HepG2 (cell line): ENCODE measurements at regions not wholly inside any gene's neighbourhood (a gene's known extent, or its start where the extent isn't known, plus 50 kb on each side); places are given as distances from the start of the nearest gene placed in this dataset.

ENCODE experiments used
- ATAC-seq: fragments of 200-7000 bp; cut with Tn5 transposase; 3 replicates; pipeline ENCODE4 v1.9.1; 2020; ENCODE audit warnings: mild to moderate bottlenecking, moderate library complexity
- BruUV-seq: library from RNA; stranded (reverse); fragments of 400-500 nt; replicated peaks from 2 replicates; lab custom pipeline; 2021; lab: Mats Ljungman, UMichigan
- CTCF ChIA-PET: fragments of 300-600 bp; formaldehyde crosslinking; extraction: SDS; loops from one replicate; lab custom pipeline; 2021; ENCODE audit warnings: low total read pairs, inconsistent platforms, low intra/inter-chr PET ratio; lab: Yijun Ruan, JAX
- POLR2A ChIA-PET: fragments of 350-600 bp; sonication (Branson Sonifier 250); formaldehyde crosslinking; loops from one replicate; lab custom pipeline; 2020; ENCODE audit warnings: antibody characterized with exemption, inconsistent platforms; lab: Yijun Ruan, JAX
- DNase-seq: peaks from one replicate; pipeline ENCODE4 v3.0.0-alpha.2; 2015; ENCODE audit warnings: low spot score
- FAIRE-seq: peaks from 3 replicates; lab custom pipeline; 2011; peaks lifted over from hg19 to GRCh38; lab: Jason Lieb, UNC
- H2AFZ ChIP-seq: one replicate; pipeline ENCODE4 v1.6.1; 2011; ENCODE audit warnings: low read length, inconsistent platforms
- H3K27ac ChIP-seq: fragments of 300-600 bp; 3 replicates; pipeline ENCODE4 v1.8.0; 2011; ENCODE audit warnings: mixed run types, mild to moderate bottlenecking, mixed read lengths, low read length, inconsistent platforms; ENCODE audit not compliant: insufficient read depth; ENCODE audit errors: extremely low read length
- H3K27me3 ChIP-seq, 2 experiments: fragments of 200-600 bp in 1 of 2; 2 replicates in 1 of 2; 3 replicates in 1 of 2; pipeline versions ENCODE4 v1.6.0 to v1.8.0; 2011; ENCODE audit warnings: low read length in 2 of 2, mild to moderate bottlenecking in 2 of 2, moderate library complexity in 2 of 2, inconsistent platforms in 1 of 2; ENCODE audit not compliant: insufficient read depth in 2 of 2, control insufficient read depth in 1 of 2
- H3K36me3 ChIP-seq, 2 experiments: fragments of 200-600 bp in 1 of 2; replicated peaks in 1 of 2; 2 replicates in 1 of 2; 3 replicates in 1 of 2; pipeline versions ENCODE4 v1.5.1 to v1.8.0; 2011; ENCODE audit warnings: low read length in 2 of 2, inconsistent platforms in 1 of 2; ENCODE audit not compliant: insufficient read depth in 2 of 2, control insufficient read depth in 1 of 2
- H3K4me1 ChIP-seq: 2 replicates; pipeline ENCODE4 v1.5.1; 2012; ENCODE audit warnings: low read length, inconsistent platforms; ENCODE audit not compliant: insufficient read depth
- H3K4me2 ChIP-seq: 2 replicates; pipeline ENCODE4 v1.6.0; 2011; ENCODE audit warnings: low read depth, low read length, inconsistent platforms
- H3K4me3 ChIP-seq, 3 experiments: fragments of 200-600 bp in 1 of 3; sonication (generic), shearing (Covaris generic) in 1 of 3; replicated peaks in 1 of 3; 2 replicates each; pipeline ENCODE4 v1.5.1; 2011 to 2016; ENCODE audit warnings: low read length in 3 of 3, inconsistent platforms in 2 of 3, low read depth in 2 of 3, mild to moderate bottlenecking in 2 of 3, control low read depth in 1 of 3, mixed read lengths in 1 of 3; ENCODE audit not compliant: insufficient read depth in 1 of 3
- H3K79me2 ChIP-seq: one replicate; pipeline ENCODE4 v1.6.1; 2011; ENCODE audit warnings: low read length, inconsistent platforms; ENCODE audit not compliant: insufficient read depth
- H3K9ac ChIP-seq: 2 replicates; pipeline ENCODE4 v1.6.0; 2011; ENCODE audit warnings: mild to moderate bottlenecking, low read depth, low read length, inconsistent platforms; ENCODE audit not compliant: insufficient read depth
- H3K9me3 ChIP-seq: 2 replicates; pipeline ENCODE4 v1.5.1; 2012; ENCODE audit warnings: mild to moderate bottlenecking, low read length
- H4K20me1 ChIP-seq: 2 replicates; pipeline ENCODE4 v1.6.0; 2011; ENCODE audit warnings: inconsistent platforms, mild to moderate bottlenecking, low read length, moderate library complexity; ENCODE audit not compliant: insufficient read depth
- AGO2 ChIP-seq: fragments of 200-400 bp; formaldehyde crosslinking; optimal IDR thresholded peaks from 2 replicates; pipeline ENCODE3; 2017; ENCODE audit warnings: mild to moderate bottlenecking, low read depth, low read length, moderate library complexity
- ATF1 ChIP-seq: IDR thresholded peaks from 2 replicates; pipeline ENCODE4 v1.6.1; 2016; ENCODE audit warnings: mild to moderate bottlenecking, control low read depth
- BCL3 ChIP-seq: sonication (generic); formaldehyde crosslinking; IDR thresholded peaks from 2 replicates; pipeline ENCODE4 v1.5.1; 2020; ENCODE audit warnings: mild to moderate bottlenecking, missing genetic modification reagents, moderate library complexity
- DMAP1 ChIP-seq: IDR thresholded peaks from 2 replicates; pipeline ENCODE4 v1.6.1; 2016
- FOXO1 ChIP-seq: sonication (generic); formaldehyde crosslinking; IDR thresholded peaks from 2 replicates; pipeline ENCODE4 v1.4.0; 2020; ENCODE audit warnings: missing genetic modification reagents
- PCBP1 ChIP-seq: fragments of 200-400 bp; formaldehyde crosslinking; IDR thresholded peaks from 2 replicates; pipeline ENCODE4 v1.6.1; 2017; ENCODE audit warnings: mild to moderate bottlenecking, low read depth, low read length, borderline replicate concordance
- RFX1 ChIP-seq: fragments of 450-650 bp; IDR thresholded peaks from 2 replicates; pipeline ENCODE4 v1.6.1; 2017
- RXRA ChIP-seq: sonication (generic); formaldehyde crosslinking; IDR thresholded peaks from 2 replicates; pipeline ENCODE4 v1.5.1; 2020; ENCODE audit warnings: missing genetic modification reagents
- TERF1 ChIP-seq: sonication (generic); formaldehyde crosslinking; IDR thresholded peaks from 2 replicates; pipeline ENCODE4 v1.8.0; 2022; ENCODE audit warnings: mild to moderate bottlenecking, missing genetic modification reagents, moderate library complexity
- ZBTB1 ChIP-seq: sonication (generic); formaldehyde crosslinking; IDR thresholded peaks from 2 replicates; pipeline ENCODE4 v1.4.0; 2020; ENCODE audit warnings: missing genetic modification reagents, borderline replicate concordance
- ZNF18 ChIP-seq: sonication (generic); formaldehyde crosslinking; IDR thresholded peaks from 2 replicates; pipeline ENCODE4 v1.8.0; 2022; ENCODE audit warnings: mild to moderate bottlenecking, missing genetic modification reagents; ENCODE audit not compliant: insufficient replicate concordance
- ZNF704 ChIP-seq: sonication (generic); formaldehyde crosslinking; IDR thresholded peaks from 2 replicates; pipeline ENCODE4 v1.8.1; 2023; ENCODE audit warnings: mild to moderate bottlenecking, inconsistent platforms, moderate library complexity, missing genetic modification reagents, borderline replicate concordance
- ZSCAN29 ChIP-seq: sonication (generic); formaldehyde crosslinking; conservative IDR thresholded peaks from 2 replicates; pipeline ENCODE4 v1.4.0; 2020; ENCODE audit warnings: mild to moderate bottlenecking, missing genetic modification reagents
- ZZZ3 ChIP-seq: sonication (generic); formaldehyde crosslinking; IDR thresholded peaks from 2 replicates; pipeline ENCODE4 v1.4.0; 2020; ENCODE audit warnings: missing genetic modification reagents, mild to moderate bottlenecking, borderline replicate concordance
- WGBS: methylation state at CpG from one replicate; pipeline ENCODE4 v1.1.6; 2017; ENCODE audit warnings: low lambda C conversion rate; 5-methylcytosine and 5-hydroxymethylcytosine counted together
- in situ Hi-C: cut with HindIII; loops from 2 replicates; pipeline ENCODE4 v1.10.0; 2017; ENCODE audit warnings: low pct_unique_long_range_greater_than_20kb; ENCODE audit not compliant: extremely low pct_ligation_motif_present
- intact Hi-C: fragments of 100-400 bp; cut with micrococcal nuclease; formaldehyde crosslinking; loops from one replicate; pipeline ENCODE4 v1.10.0; 2022; ENCODE audit not compliant: unreplicated experiment

GRCh38 chr11:26084313-26084712 lies 247.6 kb upstream of the ANO3 start:
- BruUV-seq: no TSS peak
- Histone ChIP-seq H3K36me3 (no peaks in the 10 kb centered on the region), H3K4me1 (no peaks in the 10 kb centered on the region), H2AFZ (no peak overlapping the region), H3K79me2 (no peaks in the 10 kb centered on the region), H4K20me1 (no peaks in the 10 kb centered on the region), H3K4me2 (no peak overlapping the region), H3K9ac (no peak overlapping the region), H3K4me3 (no peak overlapping the region), H3K27me3 (no peaks in the 10 kb centered on the region), H3K9me3 (no peaks in the 10 kb centered on the region), H3K27ac (no peak overlapping the region)
- ChIA-PET POLR2A (no interaction called here), CTCF (no interaction called here)
- ATAC-seq (no peak), DNase-seq (no peak), FAIRE-seq (no peak)
- WGBS: under 1% methylated on average over 3 of the region's 3 CpGs
- intact Hi-C loops (no loop called here), in situ Hi-C loops (no loop called here)
- TF ChIP-seq PCBP1 (no peak), ZNF704 (CRISPR knock-in tag) (no peak), FOXO1 (CRISPR knock-in tag) (no peak), ZZZ3 (CRISPR knock-in tag) (no peak), AGO2 (no peak), RFX1 (no peak), TERF1 (no peak), ZNF18 (CRISPR knock-in tag) (no peak), DMAP1 (CRISPR knock-in tag) (no peak), ATF1 (CRISPR knock-in tag) (no peak), ZBTB1 (CRISPR knock-in tag) (no peak), RXRA (CRISPR knock-in tag) (no peak), ZSCAN29 (CRISPR knock-in tag) (no peak), BCL3 (CRISPR knock-in tag) (no peak)
